Kidney glomerular epithelial cell (primary cell): ENCODE measurements at regions not wholly inside any gene's neighbourhood (a gene's known extent, or its start where the extent isn't known, plus 50 kb on each side); places are given as distances from the start of the nearest gene placed in this dataset.

ENCODE experiments used
- DNase-seq: peaks from one replicate; lab custom pipeline; 2025; lab: John Stamatoyannopoulos, UW

DNA sequence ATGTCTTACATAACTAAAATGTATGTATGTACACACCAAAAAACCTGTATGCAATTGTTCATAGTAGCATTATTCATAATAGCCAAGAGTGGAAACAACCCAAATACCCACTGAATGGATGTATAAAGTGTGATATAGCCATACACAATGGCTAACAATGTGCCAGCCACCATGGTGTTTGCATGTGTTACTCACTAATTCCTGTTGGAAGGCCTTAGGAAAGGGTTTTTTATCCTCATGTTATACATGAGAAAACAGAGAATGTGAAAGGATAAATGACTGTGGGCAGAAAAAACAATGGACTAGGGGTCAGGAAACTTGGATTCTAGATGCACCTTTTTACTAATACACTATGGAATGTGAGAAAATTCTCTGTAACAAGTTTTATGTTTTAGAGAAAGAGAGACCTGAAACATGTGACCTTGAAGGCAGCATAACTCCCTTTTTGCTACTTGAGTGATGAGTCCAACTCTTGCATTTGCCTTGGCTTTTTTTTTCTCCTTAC is 55.7 kb downstream of the TIGD2 start:
- peak; percentile 69 for DNase-seq

DNA sequence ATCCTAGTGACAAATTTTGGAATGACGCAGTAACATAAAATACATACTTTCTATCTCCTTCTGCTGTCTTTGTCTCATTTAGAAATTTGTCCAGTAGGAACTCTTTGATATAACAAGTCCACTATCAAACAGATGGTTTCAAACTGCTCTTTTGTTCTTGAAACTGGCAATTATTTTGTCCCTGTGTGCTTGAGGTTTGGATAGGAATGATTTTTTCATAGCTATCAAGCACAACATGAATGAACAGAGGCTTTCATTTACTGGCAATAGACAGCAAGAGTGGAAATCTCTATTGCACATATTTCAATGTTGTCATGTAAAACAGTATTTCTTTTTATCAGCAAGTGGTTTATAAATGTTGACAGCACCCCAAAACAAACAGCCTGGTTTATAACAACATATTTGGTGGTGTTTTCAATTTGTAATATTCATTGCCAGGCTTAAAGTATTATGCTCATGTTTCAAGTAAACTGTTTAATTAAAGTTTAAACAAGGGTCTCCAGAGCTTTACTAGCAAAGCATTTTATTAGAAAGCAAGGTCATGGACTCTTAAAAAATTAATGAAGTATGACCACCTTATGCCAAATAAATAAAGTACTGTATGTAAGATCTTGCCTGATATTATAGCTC is 60.0 kb downstream of the TIGD2 start:
- DNase-seq, result no peak

DNA sequence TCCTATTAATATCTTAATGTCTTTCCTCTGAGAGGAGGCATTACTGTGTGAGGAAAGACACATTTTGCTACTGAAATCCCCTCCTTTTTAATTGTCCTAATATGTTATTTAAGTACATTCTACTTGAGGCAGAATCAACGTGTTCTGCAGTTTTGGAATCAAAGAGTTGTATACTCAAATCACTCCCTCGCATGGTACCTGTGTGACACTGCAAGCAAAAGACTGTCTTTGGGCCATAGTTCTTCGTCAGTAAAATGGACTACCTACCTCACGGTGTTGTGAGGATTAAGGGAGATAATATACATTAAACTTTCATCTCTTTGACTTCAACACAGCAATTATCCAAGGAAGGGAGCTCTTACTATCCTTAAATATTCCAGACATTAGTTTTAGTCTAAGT is 61.5 kb downstream of the TIGD2 start:
- no peak for DNase-seq

DNA sequence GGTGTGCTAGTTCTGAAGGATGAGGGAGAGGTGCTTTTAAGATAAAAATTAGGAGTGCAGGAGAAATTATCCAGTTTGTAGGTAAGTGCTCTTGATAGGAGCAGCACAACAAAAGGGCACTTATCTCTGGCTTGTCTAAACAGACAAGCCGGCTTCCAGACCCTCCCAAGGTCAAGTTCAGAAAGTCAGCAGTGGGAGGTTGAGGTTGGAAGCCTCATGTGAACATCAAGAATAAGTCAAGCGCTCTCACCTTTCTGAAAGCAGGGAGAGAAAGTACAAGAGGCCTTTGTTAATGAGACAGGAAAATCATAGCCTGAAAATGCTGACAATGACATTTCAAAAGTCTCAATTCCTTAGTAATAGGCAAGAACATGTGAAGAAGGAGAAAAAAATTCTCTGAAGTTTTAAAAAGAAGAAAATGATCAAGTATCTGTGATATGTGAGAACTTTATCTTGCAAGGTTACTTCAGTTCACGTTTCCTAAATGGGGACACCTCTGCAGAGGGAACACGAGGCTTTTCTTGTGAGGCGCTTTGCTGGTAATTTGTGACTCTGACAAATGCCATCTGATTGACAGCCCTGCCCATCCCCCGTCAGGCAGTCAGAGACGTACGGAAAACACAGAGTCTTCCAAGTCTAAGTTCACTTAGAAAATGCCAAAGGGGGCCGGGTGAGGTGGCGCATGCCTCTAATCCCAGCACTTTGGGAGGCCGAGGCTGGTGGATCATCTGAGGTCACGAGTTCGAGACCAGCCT is 62.2 kb downstream of the TIGD2 start:
- DNase-seq, result no peak

DNA sequence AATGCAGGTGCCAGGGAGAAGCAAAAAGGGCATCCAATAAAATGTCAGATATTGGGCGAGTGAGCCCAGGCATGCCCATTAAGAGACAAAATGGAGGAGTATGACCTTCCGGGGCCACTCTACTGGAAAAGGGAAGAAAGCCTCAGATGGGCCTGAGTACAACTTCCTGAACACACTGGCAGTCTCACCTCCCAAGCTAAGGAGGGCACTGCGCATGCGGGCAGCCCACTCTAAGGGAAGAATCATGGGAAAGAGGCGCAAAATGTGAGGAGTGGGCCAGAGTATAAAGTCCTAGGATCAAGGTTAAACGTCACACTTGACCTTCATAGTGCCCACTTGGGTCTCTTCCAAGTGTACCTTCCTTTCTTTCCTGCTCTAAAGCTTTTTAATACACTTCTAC is 63.5 kb downstream of the TIGD2 start:
- no peak for DNase-seq

DNA sequence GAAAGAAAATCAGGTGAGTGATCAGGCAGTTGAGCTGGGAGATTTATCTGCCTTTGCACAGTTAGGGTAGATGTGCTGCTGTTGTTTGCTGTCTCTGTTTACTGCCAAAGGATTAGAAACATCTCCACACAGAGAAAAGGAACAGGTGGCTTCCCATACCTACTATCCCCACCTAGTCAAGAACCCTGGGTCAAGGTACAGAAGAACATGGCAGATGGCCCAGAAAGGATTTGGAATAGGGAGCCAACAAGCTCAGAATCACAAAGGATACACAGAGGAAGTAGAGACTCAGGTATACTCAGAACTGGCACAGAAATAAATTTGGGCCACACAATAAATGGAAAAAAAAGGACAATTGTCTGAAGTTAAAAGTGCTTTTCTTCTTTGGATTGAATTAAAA is 64.3 kb downstream of the TIGD2 start:
- no peak for DNase-seq

DNA sequence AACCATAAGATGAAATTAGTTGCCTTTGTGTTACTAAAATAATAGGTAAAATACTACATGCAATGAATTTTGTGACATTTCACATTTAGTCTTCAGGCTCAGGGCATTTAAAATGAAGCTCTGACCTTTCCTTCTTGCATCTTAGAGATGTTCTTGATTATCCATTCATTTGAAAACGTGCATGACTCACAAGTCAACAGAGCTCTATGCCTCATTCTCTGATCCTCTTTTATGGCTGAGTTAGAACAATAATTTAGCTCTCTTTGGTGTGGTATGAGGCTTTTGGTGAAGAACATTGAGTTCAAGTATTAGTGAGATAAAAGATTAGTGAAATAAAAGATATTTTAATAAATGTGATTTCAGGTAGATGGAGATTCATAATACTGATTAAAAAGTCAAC is 66.5 kb downstream of the TIGD2 start:
- DNase-seq, result no peak

DNA sequence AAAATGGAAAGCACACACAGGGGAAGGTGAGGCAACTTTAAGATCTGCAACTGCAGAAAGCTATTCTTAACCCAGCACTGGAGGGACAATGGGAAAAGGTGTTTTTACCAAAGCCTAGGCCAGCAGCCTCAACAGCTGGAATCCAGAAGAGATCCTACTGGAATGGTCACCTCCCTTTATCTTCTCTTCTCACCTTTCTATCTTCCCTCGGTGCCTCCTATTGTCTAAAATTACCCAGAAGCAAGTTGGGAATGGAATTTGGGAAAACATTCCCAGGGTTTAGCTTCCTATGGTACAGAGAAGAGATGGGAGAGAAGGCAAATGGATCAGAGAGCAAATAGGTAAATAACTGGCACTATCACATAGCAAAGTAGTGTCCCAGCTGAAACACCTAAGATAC is 73.1 kb downstream of the TIGD2 start:
- no peak for DNase-seq
